Occipital lobe (tissue), 1 donor: ENCODE measurements at regions not wholly inside any gene's neighbourhood (a gene's known extent, or its start where the extent isn't known, plus 50 kb on each side); places are given as distances from the start of the nearest gene placed in this dataset.
A peak's percentile ranks its signal among the peaks of the same experiment; 100 is the strongest.
"Not testable (repeated sequence)": the region's sequence is repeated elsewhere in the genome, so short reads cannot be mapped to it uniquely, and the experiment has no call there.

ENCODE experiments used
- DNase-seq: peaks from one replicate; lab custom pipeline; 2025; lab: John Stamatoyannopoulos, UW

GRCh38 chr6:57984575-57984974 lies 667.1 kb downstream of the PRIM2 start:
- DNase-seq: not testable (repeated sequence)

GRCh38 chr6:57985734-57986133 lies 668.3 kb downstream of the PRIM2 start:
- not testable (repeated sequence) for DNase-seq

DNA sequence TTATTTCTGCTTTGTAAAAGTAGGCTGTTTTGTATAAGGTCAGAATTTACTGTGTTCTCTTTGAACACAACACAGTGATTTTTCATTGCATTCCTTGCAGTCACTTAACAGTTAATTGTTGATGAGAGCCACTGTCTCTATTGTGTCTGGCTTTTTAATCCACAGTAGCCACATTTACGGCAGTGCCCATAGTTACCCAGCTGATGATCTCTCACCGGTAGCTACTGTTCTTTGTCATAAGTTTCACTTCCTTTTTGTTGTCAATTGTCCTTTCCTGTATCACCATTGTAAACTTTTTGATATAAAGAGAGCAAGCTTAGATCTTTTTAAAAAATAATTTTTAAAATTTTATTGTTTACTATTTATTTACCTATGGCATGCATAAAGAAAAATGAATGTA lies 669.2 kb downstream of the PRIM2 start:
- DNase-seq: not testable (repeated sequence)

GRCh38 chr6:57989520-57990080 lies 672.2 kb downstream of the PRIM2 start:
- not testable (repeated sequence) for DNase-seq

- DNase-seq: not testable (repeated sequence)
Measured at GRCh38 chr6:57998858-57999619, 681.6 kb downstream of the PRIM2 start.

- DNase-seq: not testable (repeated sequence)
Measured at GRCh38 chr6:58000233-58000632, 682.8 kb downstream of the PRIM2 start.

GRCh38 chr6:58003417-58004167 lies 686.2 kb downstream of the PRIM2 start:
- not testable (repeated sequence) for DNase-seq

DNA sequence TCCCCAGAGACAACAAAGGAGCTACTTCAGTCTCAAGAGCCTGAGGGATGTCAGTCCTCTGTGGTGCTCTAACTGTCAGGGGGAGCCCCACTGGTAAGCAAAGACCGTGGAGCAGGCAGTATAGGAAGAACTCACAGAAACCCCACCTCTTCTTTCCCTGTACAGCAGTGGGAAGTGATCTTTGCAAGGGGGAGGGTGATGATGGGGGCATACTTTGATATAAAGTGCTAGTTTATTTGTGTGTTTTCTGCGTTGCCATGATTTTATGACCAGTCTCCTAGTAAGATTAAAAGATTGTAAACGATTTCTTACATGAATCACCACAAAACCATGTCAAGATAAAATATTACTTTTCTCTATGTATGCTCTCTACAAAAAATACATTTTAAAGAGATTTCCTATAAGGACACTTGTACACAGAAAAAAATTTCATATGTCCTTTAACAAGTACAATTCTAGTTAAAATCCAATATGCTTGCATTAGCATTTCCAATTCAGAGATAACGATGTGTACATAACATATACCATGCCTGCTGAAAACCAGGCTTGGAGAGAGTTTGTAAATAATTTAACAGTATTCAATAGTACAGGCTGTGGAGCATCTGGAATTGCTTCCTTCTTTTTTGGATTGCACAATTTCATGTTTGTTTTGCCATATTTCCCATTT lies 690.0 kb downstream of the PRIM2 start:
- not testable (repeated sequence) for DNase-seq

GRCh38 chr6:58008001-58008335 lies 690.5 kb downstream of the PRIM2 start:
- not testable (repeated sequence) for DNase-seq

- not testable (repeated sequence) for DNase-seq
Measured at GRCh38 chr6:58011954-58012600, 694.6 kb downstream of the PRIM2 start.

DNA sequence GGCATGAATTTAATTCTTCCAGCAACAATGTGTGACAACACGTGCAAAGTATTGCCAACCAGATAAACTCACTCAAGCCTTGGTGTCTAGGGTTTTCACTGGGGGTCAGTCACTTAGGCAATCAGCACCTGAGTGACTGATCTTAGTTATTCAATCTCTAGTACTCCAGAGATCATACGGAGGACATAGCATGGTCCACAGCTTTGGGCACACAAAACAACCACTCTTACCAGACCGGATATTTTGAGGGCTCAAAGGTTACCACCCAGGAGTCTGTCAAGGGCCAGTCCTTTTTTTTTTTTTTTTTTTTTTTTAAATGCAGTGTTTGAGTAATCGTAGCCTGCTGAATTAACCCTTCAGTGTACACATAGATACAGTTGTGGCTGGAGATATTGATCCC lies 699.2 kb downstream of the PRIM2 start:
- not testable (repeated sequence) for DNase-seq

DNA sequence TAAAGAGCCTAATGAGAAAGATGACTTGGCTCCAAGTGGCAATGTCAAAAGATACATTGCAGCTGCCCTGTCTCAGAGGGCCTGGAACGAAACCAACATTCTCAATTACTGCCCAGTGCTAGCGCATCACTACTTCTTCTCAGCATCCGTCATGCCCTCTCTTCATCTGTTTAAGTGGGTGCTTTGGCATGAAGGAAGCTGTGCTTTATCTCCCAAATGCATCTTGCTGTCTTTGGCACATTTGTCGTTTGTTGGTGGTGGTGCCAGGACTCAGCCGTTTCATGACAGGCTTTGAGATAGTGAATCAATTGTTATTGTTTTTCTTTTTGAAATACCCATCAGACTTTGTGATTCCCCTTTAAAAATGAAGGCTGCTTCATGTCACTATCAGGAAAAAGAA lies 710.8 kb downstream of the PRIM2 start:
- not testable (repeated sequence) for DNase-seq

GRCh38 chr6:58038213-58038612 lies 720.8 kb downstream of the PRIM2 start:
- DNase-seq: not testable (repeated sequence)

GRCh38 chr6:58046584-58046983 lies 729.2 kb downstream of the PRIM2 start:
- not testable (repeated sequence) for DNase-seq

DNA sequence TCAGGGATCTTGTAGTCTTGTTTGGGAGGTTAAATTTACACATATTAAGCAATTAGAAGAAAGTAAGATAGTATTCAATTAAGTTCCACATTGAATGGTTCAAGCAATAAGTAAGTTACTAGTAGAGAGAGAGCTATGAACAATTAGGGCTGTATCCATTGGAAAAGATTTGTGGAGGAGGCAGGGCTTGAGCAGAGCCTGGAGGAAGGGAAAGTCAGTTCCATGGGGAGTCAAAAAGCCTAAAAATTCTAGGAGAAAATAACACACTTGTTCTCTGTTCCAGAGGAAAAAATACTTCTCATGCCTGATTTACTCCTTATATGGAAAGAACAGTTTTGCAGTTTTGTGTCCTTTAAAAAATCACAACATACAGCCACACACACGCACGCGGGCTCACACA lies 730.0 kb downstream of the PRIM2 start:
- DNase-seq: not testable (repeated sequence)

DNA sequence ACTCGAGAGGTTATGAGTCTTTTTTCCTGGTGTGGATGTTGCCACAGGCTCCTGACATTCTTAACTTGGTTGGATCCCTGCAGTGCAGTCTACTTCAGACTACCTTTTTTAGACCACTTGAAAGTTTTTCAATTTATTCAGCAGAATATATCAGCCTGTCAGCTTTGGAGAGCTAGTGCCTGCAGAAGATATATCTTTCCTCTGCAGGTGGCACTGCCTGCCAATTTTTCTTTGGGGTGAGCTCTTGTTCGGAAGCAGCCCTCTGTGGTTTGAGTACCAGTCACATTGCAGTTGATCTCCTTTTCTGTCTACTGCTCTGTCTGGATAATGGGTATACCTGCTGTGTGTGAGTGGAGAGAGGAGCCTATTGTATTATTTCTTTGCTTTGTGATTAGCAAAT lies 730.4 kb downstream of the PRIM2 start:
- peak; percentile 7 for DNase-seq

DNA sequence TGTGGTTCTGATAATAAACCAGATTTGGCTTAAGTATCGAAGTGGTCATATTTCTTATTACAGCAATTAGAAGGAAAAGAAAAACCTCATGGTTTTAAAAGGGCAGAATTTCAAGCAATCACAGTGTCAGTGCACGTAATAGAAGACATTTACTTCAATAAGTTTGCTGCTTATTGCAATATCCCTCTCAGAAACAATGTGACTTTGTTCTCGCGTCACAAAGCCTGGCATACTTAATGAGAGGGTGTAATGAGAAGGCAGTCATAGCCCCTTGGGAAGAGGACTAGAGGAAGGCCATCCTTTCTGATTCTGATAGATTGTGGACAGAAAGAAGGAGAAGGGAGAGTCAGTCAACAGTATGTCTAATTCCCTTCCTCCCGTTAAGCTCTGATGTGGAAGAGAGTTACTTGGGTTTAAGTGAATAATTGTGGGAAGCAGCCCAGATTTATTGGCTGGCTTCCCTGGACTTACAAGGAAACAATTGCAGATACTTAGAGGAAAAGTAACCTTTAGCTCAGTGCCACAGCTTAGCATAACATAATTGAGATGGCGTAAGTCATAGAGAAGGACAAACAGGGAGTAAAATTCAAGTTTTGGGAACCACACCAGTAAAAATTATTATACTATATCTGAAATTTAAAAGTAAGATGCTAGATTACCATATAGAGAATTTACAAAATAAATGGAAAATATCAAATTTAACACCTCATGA lies 738.2 kb downstream of the PRIM2 start:
- DNase-seq: not testable (repeated sequence)

GRCh38 chr6:58059701-58060100 lies 742.3 kb downstream of the PRIM2 start:
- peak; percentile 5 for DNase-seq

GRCh38 chr6:58063542-58063941 lies 746.1 kb downstream of the PRIM2 start:
- not testable (repeated sequence) for DNase-seq

DNA sequence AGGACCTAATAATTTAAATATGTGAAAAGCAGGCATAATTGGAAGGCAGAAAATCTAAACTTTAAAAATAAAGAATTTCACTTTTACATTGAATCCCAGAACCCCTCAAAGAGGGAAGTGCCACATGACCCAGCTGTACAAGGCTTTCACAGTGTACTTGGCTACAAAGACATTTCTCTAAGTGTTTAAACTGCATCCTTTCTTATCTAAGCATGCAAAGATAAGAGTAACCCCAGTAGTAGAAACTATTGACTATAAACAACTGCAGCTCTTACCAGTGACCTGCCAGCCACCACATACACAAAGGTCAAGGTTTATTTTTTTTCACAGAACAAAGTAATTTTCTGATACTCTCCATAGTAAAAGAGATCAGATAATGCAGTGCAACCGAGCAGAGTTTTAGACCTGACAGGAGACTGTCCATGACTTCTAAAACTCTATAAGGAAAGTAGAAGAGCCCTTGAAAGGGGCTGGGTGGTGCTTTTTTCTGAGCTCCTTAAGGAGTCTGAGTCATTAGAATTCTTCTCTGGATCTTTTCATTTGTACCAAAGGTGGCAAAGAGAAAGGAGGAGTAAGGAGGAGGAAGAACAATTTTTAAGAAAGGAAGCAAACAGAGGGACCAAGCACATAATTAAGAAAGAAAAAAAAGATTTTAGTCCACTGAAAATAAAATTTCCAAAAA lies 750.6 kb downstream of the PRIM2 start:
- DNase-seq: not testable (repeated sequence)
